ENCODE measurements at regions not wholly inside any gene's neighbourhood (a gene's known extent, or its start where the extent isn't known, plus 50 kb on each side); places are given as distances from the start of the nearest gene placed in this dataset.
"Not testable (repeated sequence)": the region's sequence is repeated elsewhere in the genome, so short reads cannot be mapped to it uniquely, and the experiment has no call there.

GRCh38 chr12:131274906-131275305 lies 321.2 kb downstream of the ADGRD1 start:
- H3K9me3 ChIP-seq (ENCODE audit: low read depth, low read length), result no peaks in the 10 kb centered on the region
- no peaks in the 10 kb centered on the region for H3K36me3 ChIP-seq (ENCODE audit: insufficient read depth, low read length)
- H2AFZ ChIP-seq (ENCODE audit: low read length), result no peak overlapping the region
- no peak for TF ChIP-seq CTCF (IDR thresholded peaks at IDR 0.05; ENCODE audit: extremely low read depth, low read depth, low read length)
- no peaks in the 10 kb centered on the region for H4K20me1 ChIP-seq (ENCODE audit: insufficient read depth, low read length)
- no peaks in the 10 kb centered on the region for H3K4me1 ChIP-seq (ENCODE audit: insufficient read depth, low read length)
- no peaks in the 10 kb centered on the region for H3K27me3 ChIP-seq (ENCODE audit: insufficient read depth, low read length)
- no peak overlapping the region for H3K4me3 ChIP-seq (ENCODE audit: insufficient read depth, low read length)
- no peak overlapping the region for H3K4me2 ChIP-seq (ENCODE audit: insufficient read depth, low read length)
- peak; percentile 80 for DNase-seq (ENCODE audit: insufficient read length, low spot score, missing footprints)
- no peaks in the 10 kb centered on the region for H3K79me2 ChIP-seq (ENCODE audit: insufficient read depth, low read length)
- no peak overlapping the region for H3K27ac ChIP-seq (ENCODE audit: low read depth, low read length)

DNA sequence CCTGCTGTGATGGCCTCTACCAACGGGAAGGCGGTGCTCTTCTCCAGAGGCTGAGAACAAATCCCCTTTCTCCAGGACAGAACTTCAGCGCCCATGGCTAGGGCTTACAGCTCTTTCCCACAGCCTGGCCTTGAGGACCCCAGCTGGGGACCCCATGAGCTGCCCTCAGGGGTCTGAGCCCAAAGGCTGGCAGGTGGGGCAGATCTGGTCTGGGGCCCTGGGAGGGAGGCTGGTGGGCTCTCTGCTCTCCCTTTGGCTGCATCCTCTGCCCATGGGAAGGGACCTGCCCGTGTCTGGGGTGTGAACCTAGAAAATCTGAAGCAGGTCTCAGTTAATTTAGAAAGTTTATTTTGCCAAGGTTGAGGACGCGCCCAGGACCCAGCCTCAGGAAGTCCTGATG lies 322.1 kb downstream of the ADGRD1 start:
- H3K9me3 ChIP-seq (ENCODE audit: low read depth, low read length), result no peaks in the 10 kb centered on the region

DNA sequence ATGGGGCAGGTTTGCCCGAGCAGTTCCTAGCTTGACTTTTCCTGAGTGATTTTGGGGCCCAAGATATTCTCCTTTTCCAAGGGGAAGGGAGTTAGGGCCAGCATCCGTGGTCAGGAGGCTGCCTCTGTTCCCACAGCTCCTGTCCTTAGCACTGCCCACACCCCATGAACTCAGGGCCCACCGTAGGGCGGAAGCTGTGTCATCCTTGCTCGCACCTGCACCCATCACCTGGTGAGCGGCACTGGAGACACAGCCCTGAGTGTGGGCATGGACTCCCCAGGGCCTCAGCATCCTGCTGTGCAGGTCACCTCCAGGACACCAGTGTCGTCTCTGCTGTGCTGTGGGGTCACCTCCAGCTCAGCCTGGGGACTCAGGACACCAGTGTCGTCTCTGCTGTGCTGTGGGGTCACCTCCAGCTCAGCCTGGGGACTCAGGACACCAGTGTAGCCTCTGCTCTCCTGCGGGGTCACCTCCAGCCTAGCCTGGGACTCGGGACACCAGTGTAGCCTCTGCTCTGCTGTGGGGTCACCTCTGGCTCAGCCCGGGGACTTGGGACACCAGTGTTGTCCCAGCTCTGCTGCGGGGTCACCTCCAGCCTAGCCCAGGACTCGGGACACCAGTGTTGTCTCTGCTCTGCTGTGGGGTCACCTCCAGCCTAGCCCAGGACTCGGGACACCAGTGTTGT lies 322.9 kb downstream of the ADGRD1 start:
- no peak for TF ChIP-seq CTCF (IDR thresholded peaks at IDR 0.05; ENCODE audit: extremely low read depth, low read depth, low read length)
- no peaks in the 10 kb centered on the region for H4K20me1 ChIP-seq (ENCODE audit: insufficient read depth, low read length)
- H3K27me3 ChIP-seq (ENCODE audit: insufficient read depth, low read length), result no peaks in the 10 kb centered on the region
- no peaks in the 10 kb centered on the region for H3K36me3 ChIP-seq (ENCODE audit: insufficient read depth, low read length)
- H2AFZ ChIP-seq (ENCODE audit: low read length), result no peak overlapping the region
- no peaks in the 10 kb centered on the region for H3K4me1 ChIP-seq (ENCODE audit: insufficient read depth, low read length)
- peak; percentile 68 for DNase-seq (ENCODE audit: insufficient read length, low spot score, missing footprints)
- H3K4me2 ChIP-seq (ENCODE audit: insufficient read depth, low read length), result no peak overlapping the region
- no peak overlapping the region for H3K27ac ChIP-seq (ENCODE audit: low read depth, low read length)
- H3K79me2 ChIP-seq (ENCODE audit: insufficient read depth, low read length), result no peaks in the 10 kb centered on the region
- no peaks in the 10 kb centered on the region for H3K9me3 ChIP-seq (ENCODE audit: low read depth, low read length)
- no peak overlapping the region for H3K4me3 ChIP-seq (ENCODE audit: insufficient read depth, low read length)

More for the DNA sequence above, 322.1 kb downstream of the ADGRD1 start:
- no peaks in the 10 kb centered on the region for H3K79me2 ChIP-seq (ENCODE audit: insufficient read depth, low read length)
- peak; percentile 66 for DNase-seq (ENCODE audit: insufficient read length, low spot score, missing footprints)
- no peak overlapping the region for H3K4me3 ChIP-seq (ENCODE audit: insufficient read depth, low read length)
- no peaks in the 10 kb centered on the region for H3K36me3 ChIP-seq (ENCODE audit: insufficient read depth, low read length)
- no peak overlapping the region for H2AFZ ChIP-seq (ENCODE audit: low read length)
- H3K27ac ChIP-seq (ENCODE audit: low read depth, low read length), result no peak overlapping the region
- no peaks in the 10 kb centered on the region for H3K27me3 ChIP-seq (ENCODE audit: insufficient read depth, low read length)
- no peak overlapping the region for H3K4me2 ChIP-seq (ENCODE audit: insufficient read depth, low read length)
- H3K4me1 ChIP-seq (ENCODE audit: insufficient read depth, low read length), result no peaks in the 10 kb centered on the region
- no peaks in the 10 kb centered on the region for H4K20me1 ChIP-seq (ENCODE audit: insufficient read depth, low read length)
- no peak for TF ChIP-seq CTCF (IDR thresholded peaks at IDR 0.05; ENCODE audit: extremely low read depth, low read depth, low read length)

DNA sequence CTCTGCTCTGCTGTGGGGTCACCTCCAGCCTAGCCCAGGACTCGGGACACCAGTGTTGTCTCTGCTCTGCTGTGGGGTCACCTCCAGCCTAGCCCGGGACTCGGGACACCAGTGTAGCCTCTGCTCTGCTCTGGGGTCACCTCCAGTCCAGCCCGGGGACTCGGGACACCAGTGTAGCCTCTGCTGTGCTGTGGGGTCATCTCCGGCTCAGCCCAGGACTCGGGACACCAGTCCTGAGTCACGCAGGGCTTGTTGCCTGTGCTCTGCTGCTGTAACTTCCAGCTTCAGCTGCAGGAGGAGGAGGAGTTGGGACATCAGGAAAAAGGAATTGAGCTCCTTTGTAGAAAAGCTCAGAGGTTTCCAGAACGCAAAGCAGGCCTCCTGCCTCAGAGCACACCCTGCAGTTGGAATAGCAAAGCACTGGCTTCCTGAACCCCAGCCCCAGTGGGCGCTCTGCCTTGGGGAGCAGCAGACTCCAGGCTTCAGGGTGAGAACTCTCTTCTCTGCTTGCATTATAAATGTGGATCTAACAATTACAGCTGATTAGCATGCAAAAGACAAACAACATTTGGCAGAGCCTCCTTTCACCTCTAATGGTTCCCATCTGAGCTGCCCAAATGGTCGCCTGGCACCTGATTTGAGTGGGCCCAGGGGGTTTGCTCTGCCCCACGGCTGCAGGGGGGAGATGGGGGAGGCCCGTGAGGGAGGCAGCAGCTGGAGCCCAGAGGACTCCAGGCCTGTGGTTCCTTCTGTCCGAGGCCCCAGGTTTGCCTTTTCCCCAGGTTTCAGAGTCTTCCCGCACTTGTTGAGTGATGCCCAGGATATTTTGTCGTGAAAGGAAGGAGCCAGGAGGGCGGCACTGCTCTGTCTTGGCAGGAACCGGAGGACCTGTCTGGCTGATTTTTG lies 323.7 kb downstream of the ADGRD1 start:
- not testable (repeated sequence) for H3K9me3 ChIP-seq (ENCODE audit: low read depth, low read length); H3K4me2 ChIP-seq (ENCODE audit: insufficient read depth, low read length); H3K79me2 ChIP-seq (ENCODE audit: insufficient read depth, low read length); H3K27me3 ChIP-seq (ENCODE audit: insufficient read depth, low read length); H3K36me3 ChIP-seq (ENCODE audit: insufficient read depth, low read length); H3K4me1 ChIP-seq (ENCODE audit: insufficient read depth, low read length); H2AFZ ChIP-seq (ENCODE audit: low read length); H3K27ac ChIP-seq (ENCODE audit: low read depth, low read length); H4K20me1 ChIP-seq (ENCODE audit: insufficient read depth, low read length); H3K4me3 ChIP-seq (ENCODE audit: insufficient read depth, low read length)
- peak; percentile 62 for DNase-seq (ENCODE audit: insufficient read length, low spot score, missing footprints)

GRCh38 chr12:131278451-131279115 lies 324.9 kb downstream of the ADGRD1 start:
- not testable (repeated sequence) for H3K4me3 ChIP-seq (ENCODE audit: insufficient read depth, low read length); H4K20me1 ChIP-seq (ENCODE audit: insufficient read depth, low read length); H3K4me1 ChIP-seq (ENCODE audit: insufficient read depth, low read length); H2AFZ ChIP-seq (ENCODE audit: low read length); H3K4me2 ChIP-seq (ENCODE audit: insufficient read depth, low read length); H3K27ac ChIP-seq (ENCODE audit: low read depth, low read length); H3K9me3 ChIP-seq (ENCODE audit: low read depth, low read length); H3K79me2 ChIP-seq (ENCODE audit: insufficient read depth, low read length); H3K27me3 ChIP-seq (ENCODE audit: insufficient read depth, low read length); H3K36me3 ChIP-seq (ENCODE audit: insufficient read depth, low read length)
- peak; percentile 86 for DNase-seq (ENCODE audit: insufficient read length, low spot score, missing footprints)

Data from osteoblast (primary cell).